WTC11 (cell line): ENCODE measurements at regions not wholly inside any gene's neighbourhood (a gene's known extent, or its start where the extent isn't known, plus 50 kb on each side); places are given as distances from the start of the nearest gene placed in this dataset.

ENCODE experiments used
- AFF4 ChIP-seq: sonication (generic); formaldehyde crosslinking; IDR thresholded peaks from 2 replicates; pipeline ENCODE4 v1.8.1; 2023; ENCODE audit warnings: mild to moderate bottlenecking, missing genetic modification reagents, borderline replicate concordance
- ATF2 ChIP-seq: sonication (generic); formaldehyde crosslinking; IDR thresholded peaks from 2 replicates; pipeline ENCODE4 v1.8.1; 2022; ENCODE audit warnings: low read depth, missing genetic modification reagents, borderline replicate concordance
- ATF3 ChIP-seq: sonication (generic); formaldehyde crosslinking; conservative IDR thresholded peaks from 2 replicates; pipeline ENCODE4 v1.8.1; 2022; ENCODE audit warnings: mild to moderate bottlenecking, missing genetic modification reagents
- CBFB ChIP-seq: sonication (generic); formaldehyde crosslinking; IDR thresholded peaks from 2 replicates; pipeline ENCODE4 v1.8.1; 2022; ENCODE audit warnings: mild to moderate bottlenecking, low read depth, missing genetic modification reagents
- CREM ChIP-seq: sonication (generic); formaldehyde crosslinking; IDR thresholded peaks from 2 replicates; pipeline ENCODE4 v1.8.1; 2022; ENCODE audit warnings: mild to moderate bottlenecking, missing genetic modification reagents, moderate library complexity
- ELF4 ChIP-seq: sonication (generic); formaldehyde crosslinking; IDR thresholded peaks from 2 replicates; pipeline ENCODE4 v1.8.1; 2022; ENCODE audit warnings: low read depth, mild to moderate bottlenecking, moderate library complexity, missing genetic modification reagents
- FOXK1 ChIP-seq: sonication (generic); formaldehyde crosslinking; IDR thresholded peaks from 2 replicates; pipeline ENCODE4 v1.8.0; 2022; ENCODE audit warnings: mild to moderate bottlenecking, moderate library complexity, missing genetic modification reagents
- GRHL2 ChIP-seq: fragments of 250-450 bp; sonication (Bioruptor Pico); IDR thresholded peaks from 2 replicates; pipeline ENCODE4 v1.8.0; 2022; ENCODE audit warnings: mild to moderate bottlenecking, moderate library complexity; ENCODE audit not compliant: insufficient replicate concordance, severe bottlenecking
- GTF2I ChIP-seq: fragments of 250-450 bp; sonication (Bioruptor Pico); conservative IDR thresholded peaks from 2 replicates; pipeline ENCODE4 v1.4.0; 2021; ENCODE audit warnings: mild to moderate bottlenecking
- JUN ChIP-seq: sonication (generic); formaldehyde crosslinking; IDR thresholded peaks from 2 replicates; pipeline ENCODE4 v1.8.0; 2023; ENCODE audit warnings: mild to moderate bottlenecking, missing genetic modification reagents
- NR2C2 ChIP-seq: sonication (generic); formaldehyde crosslinking; IDR thresholded peaks from 2 replicates; pipeline ENCODE4 v1.8.0; 2022; ENCODE audit warnings: mild to moderate bottlenecking, missing genetic modification reagents
- OVOL2 ChIP-seq: fragments of 250-450 bp; sonication (Bioruptor Pico); IDR thresholded peaks from 2 replicates; pipeline ENCODE4 v1.9.0; 2021; ENCODE audit warnings: mild to moderate bottlenecking, borderline replicate concordance
- RELA ChIP-seq: sonication (generic); formaldehyde crosslinking; IDR thresholded peaks from 2 replicates; pipeline ENCODE4 v1.8.1; 2022; ENCODE audit warnings: missing genetic modification reagents, mild to moderate bottlenecking, borderline replicate concordance
- SMAD3 ChIP-seq: sonication (generic); formaldehyde crosslinking; IDR thresholded peaks from 2 replicates; pipeline ENCODE4 v1.8.0; 2022; ENCODE audit warnings: missing genetic modification reagents, mild to moderate bottlenecking, borderline replicate concordance
- SP1 ChIP-seq: sonication (generic); formaldehyde crosslinking; conservative IDR thresholded peaks from 2 replicates; pipeline ENCODE4 v1.8.1; 2022; ENCODE audit warnings: missing genetic modification reagents
- USF1 ChIP-seq: sonication (generic); formaldehyde crosslinking; IDR thresholded peaks from 2 replicates; pipeline ENCODE4 v1.8.0; 2022; ENCODE audit warnings: mild to moderate bottlenecking, missing genetic modification reagents
- ZNF232 ChIP-seq: sonication (generic); formaldehyde crosslinking; IDR thresholded peaks from 2 replicates; pipeline ENCODE4 v1.8.0; 2022; ENCODE audit warnings: mild to moderate bottlenecking, missing genetic modification reagents
- ZNF416 ChIP-seq: fragments of 250-450 bp; sonication (Bioruptor Pico); IDR thresholded peaks from 2 replicates; pipeline ENCODE4 v1.9.0; 2021; ENCODE audit warnings: mild to moderate bottlenecking, inconsistent platforms
- TF ChIP-seq, protein P1 (sequence below): sonication (generic); formaldehyde crosslinking; IDR thresholded peaks from 2 replicates; pipeline ENCODE4 v1.8.0; 2022; ENCODE audit warnings: mild to moderate bottlenecking, missing genetic modification reagents
- TF ChIP-seq, protein P2 (sequence below): sonication (generic); formaldehyde crosslinking; IDR thresholded peaks from 2 replicates; pipeline ENCODE4 v1.8.1; 2023; ENCODE audit warnings: mild to moderate bottlenecking, missing genetic modification reagents
- TF ChIP-seq, protein P3 (sequence below): sonication (generic); formaldehyde crosslinking; IDR thresholded peaks from 2 replicates; pipeline ENCODE4 v1.8.1; 2022; ENCODE audit warnings: missing genetic modification reagents, borderline replicate concordance
- TF ChIP-seq, protein P4 (sequence below): fragments of 250-450 bp; sonication (Bioruptor Pico); IDR thresholded peaks from 2 replicates; pipeline ENCODE4 v1.9.0; 2021; ENCODE audit warnings: mild to moderate bottlenecking
- TF ChIP-seq, protein P5 (sequence below): sonication (generic); formaldehyde crosslinking; IDR thresholded peaks from 2 replicates; pipeline ENCODE4 v1.8.1; 2022; ENCODE audit warnings: mild to moderate bottlenecking, moderate library complexity, missing genetic modification reagents

DNA sequence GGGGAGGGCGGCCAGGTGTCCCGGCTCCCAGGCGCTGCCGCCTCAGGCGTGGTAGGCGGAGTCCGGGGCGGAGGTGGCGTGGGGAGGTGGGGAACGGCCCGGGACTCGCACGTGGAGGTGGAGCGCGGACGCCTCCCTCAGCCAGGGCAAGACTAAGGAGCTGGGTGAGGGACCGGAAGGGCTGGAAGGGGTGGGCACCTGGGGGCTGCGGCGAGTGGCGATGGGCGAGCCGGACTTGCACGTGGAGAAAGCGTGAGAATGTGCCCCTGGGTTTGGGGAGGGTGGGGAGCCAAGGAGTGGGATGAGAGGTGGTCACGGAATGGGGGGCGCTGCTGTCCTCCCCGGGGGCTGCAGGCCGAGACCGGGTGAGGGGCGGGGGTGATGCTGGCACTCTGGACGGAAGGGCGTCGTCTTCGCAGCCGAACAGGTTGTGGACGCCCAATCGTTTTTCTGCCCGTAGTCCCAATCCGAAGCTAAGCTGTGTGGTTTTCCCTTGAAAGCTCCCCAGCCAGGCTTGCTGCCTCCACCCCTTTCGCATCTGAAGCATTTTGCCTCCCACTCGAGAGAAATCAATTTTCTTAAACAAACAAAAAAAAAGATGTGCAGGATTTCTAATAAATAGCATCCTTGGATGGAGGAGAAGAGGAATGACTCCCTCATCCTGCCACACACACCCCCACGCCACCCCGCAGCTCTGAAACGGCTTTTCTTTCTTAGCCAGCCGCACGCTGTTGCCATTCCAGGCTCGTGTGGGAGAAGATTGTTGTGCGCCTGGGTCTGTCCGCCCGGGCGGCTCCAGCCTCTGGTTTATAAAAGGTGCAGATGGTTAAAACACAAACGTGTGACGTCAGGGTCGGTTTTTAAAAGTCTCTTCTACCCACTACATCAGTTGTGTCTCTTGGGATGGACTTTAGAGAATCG is 62.5 kb upstream of the ANKRD28 start (continued):
- TF ChIP-seq, protein P1, sequence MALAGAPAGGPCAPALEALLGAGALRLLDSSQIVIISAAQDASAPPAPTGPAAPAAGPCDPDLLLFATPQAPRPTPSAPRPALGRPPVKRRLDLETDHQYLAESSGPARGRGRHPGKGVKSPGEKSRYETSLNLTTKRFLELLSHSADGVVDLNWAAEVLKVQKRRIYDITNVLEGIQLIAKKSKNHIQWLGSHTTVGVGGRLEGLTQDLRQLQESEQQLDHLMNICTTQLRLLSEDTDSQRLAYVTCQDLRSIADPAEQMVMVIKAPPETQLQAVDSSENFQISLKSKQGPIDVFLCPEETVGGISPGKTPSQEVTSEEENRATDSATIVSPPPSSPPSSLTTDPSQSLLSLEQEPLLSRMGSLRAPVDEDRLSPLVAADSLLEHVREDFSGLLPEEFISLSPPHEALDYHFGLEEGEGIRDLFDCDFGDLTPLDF (CRISPR knock-in tag): 0 out of 2 replicates have a peak, but pooled peaks have one; percentile 43
- no peak for TF ChIP-seq AFF4 (CRISPR knock-in tag)
- TF ChIP-seq ELF4 (CRISPR knock-in tag): no peak
- TF ChIP-seq, protein P2, sequence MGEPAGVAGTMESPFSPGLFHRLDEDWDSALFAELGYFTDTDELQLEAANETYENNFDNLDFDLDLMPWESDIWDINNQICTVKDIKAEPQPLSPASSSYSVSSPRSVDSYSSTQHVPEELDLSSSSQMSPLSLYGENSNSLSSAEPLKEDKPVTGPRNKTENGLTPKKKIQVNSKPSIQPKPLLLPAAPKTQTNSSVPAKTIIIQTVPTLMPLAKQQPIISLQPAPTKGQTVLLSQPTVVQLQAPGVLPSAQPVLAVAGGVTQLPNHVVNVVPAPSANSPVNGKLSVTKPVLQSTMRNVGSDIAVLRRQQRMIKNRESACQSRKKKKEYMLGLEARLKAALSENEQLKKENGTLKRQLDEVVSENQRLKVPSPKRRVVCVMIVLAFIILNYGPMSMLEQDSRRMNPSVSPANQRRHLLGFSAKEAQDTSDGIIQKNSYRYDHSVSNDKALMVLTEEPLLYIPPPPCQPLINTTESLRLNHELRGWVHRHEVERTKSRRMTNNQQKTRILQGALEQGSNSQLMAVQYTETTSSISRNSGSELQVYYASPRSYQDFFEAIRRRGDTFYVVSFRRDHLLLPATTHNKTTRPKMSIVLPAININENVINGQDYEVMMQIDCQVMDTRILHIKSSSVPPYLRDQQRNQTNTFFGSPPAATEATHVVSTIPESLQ (CRISPR knock-in tag): no peak
- peak; percentile 40; the same call in 1 of the 2 replicates for TF ChIP-seq NR2C2 (CRISPR knock-in tag)
- no peak; the same call in 1 of the 2 replicates for TF ChIP-seq RELA (CRISPR knock-in tag)
- no peak for TF ChIP-seq OVOL2 (CRISPR knock-in tag)
- TF ChIP-seq JUN: peak; percentile 45; the same call in 1 of the 2 replicates
- TF ChIP-seq SMAD3 (CRISPR knock-in tag): peak; percentile 76; the same call in 1 of the 2 replicates
- TF ChIP-seq, protein P3, sequence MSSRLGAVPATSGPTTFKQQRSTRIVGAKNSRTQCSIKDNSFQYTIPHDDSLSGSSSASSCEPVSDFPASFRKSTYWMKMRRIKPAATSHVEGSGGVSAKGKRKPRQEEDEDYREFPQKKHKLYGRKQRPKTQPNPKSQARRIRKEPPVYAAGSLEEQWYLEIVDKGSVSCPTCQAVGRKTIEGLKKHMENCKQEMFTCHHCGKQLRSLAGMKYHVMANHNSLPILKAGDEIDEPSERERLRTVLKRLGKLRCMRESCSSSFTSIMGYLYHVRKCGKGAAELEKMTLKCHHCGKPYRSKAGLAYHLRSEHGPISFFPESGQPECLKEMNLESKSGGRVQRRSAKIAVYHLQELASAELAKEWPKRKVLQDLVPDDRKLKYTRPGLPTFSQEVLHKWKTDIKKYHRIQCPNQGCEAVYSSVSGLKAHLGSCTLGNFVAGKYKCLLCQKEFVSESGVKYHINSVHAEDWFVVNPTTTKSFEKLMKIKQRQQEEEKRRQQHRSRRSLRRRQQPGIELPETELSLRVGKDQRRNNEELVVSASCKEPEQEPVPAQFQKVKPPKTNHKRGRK (CRISPR knock-in tag): 0 out of 2 replicates have a peak, but pooled peaks have one; percentile 21
- TF ChIP-seq ZNF232 (CRISPR knock-in tag): peak; percentile 46; the same call in 1 of the 2 replicates
- no peak for TF ChIP-seq ATF2
- no peak for TF ChIP-seq CBFB (CRISPR knock-in tag)
- no peak for TF ChIP-seq GRHL2 (CRISPR knock-in tag)
- TF ChIP-seq, protein P4, sequence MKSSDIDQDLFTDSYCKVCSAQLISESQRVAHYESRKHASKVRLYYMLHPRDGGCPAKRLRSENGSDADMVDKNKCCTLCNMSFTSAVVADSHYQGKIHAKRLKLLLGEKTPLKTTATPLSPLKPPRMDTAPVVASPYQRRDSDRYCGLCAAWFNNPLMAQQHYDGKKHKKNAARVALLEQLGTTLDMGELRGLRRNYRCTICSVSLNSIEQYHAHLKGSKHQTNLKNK (CRISPR knock-in tag): no peak
- TF ChIP-seq ZNF416 (CRISPR knock-in tag): no peak
- TF ChIP-seq, protein P5, sequence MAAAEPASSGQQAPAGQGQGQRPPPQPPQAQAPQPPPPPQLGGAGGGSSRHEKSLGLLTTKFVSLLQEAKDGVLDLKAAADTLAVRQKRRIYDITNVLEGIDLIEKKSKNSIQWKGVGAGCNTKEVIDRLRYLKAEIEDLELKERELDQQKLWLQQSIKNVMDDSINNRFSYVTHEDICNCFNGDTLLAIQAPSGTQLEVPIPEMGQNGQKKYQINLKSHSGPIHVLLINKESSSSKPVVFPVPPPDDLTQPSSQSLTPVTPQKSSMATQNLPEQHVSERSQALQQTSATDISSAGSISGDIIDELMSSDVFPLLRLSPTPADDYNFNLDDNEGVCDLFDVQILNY (CRISPR knock-in tag): 0 out of 2 replicates have a peak, but pooled peaks have one; percentile 47
- TF ChIP-seq CREM (CRISPR knock-in tag): no peak
- no peak; the same call in none of the 2 replicates for TF ChIP-seq FOXK1 (CRISPR knock-in tag)
- TF ChIP-seq ATF3: 0 out of 2 replicates have a peak, but pooled peaks have one; percentile 9
- TF ChIP-seq GTF2I: no peak
- peak; percentile 74 for TF ChIP-seq SP1 (CRISPR knock-in tag)
- peak; percentile 52; the same call in 1 of the 2 replicates for TF ChIP-seq USF1 (CRISPR knock-in tag)
